ENCODE measurements at regions not wholly inside any gene's neighbourhood (a gene's known extent, or its start where the extent isn't known, plus 50 kb on each side); places are given as distances from the start of the nearest gene placed in this dataset.

DNA sequence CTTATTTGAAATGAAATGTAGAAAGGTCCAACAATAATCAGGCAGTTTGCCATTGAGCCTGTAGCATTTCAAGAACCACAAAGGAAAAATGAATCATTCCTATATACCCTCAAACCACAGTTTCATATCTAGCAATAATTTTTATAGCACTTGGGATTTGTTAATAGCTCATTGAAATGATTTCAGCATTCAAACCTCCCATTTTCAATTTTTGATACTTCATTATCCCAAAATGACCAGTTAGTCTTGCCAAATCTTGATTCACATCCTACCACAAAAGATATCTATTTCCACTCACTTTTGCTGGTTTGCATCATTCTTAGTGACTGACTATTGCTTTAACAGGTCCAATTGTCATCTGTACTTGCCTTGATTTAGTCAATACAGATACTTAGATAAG, 790.1 kb downstream of the TLE1 start:
- TF ChIP-seq, protein P1, sequence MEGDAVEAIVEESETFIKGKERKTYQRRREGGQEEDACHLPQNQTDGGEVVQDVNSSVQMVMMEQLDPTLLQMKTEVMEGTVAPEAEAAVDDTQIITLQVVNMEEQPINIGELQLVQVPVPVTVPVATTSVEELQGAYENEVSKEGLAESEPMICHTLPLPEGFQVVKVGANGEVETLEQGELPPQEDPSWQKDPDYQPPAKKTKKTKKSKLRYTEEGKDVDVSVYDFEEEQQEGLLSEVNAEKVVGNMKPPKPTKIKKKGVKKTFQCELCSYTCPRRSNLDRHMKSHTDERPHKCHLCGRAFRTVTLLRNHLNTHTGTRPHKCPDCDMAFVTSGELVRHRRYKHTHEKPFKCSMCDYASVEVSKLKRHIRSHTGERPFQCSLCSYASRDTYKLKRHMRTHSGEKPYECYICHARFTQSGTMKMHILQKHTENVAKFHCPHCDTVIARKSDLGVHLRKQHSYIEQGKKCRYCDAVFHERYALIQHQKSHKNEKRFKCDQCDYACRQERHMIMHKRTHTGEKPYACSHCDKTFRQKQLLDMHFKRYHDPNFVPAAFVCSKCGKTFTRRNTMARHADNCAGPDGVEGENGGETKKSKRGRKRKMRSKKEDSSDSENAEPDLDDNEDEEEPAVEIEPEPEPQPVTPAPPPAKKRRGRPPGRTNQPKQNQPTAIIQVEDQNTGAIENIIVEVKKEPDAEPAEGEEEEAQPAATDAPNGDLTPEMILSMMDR (conservative IDR thresholded peaks at IDR 0.05 in 1 of 2, IDR thresholded peaks at IDR 0.05 in 1 of 2; ENCODE audit: extremely low read depth in 1 of 2, insufficient read depth in 1 of 2, low read depth in 1 of 2, low read length in 2 of 2), result no peak
- TF ChIP-seq EZH2 (IDR thresholded peaks at IDR 0.05; ENCODE audit: borderline replicate concordance, low read length), result no peak

Measured in mammary epithelial cell (primary cell).